Thymus (tissue), 11 donors: ENCODE measurements at regions not wholly inside any gene's neighbourhood (a gene's known extent, or its start where the extent isn't known, plus 50 kb on each side); places are given as distances from the start of the nearest gene placed in this dataset.
A peak's percentile ranks its signal among the peaks of the same experiment; 100 is the strongest.

Experiments used
- DNase-seq, 9 donors: peaks; one replicate each; pipeline ENCODE4 v3.0.0-alpha.2; 2013; ENCODE audit warnings: low spot score in 9 of 9, low read depth in 6 of 9, missing footprints in 1 of 9
- H3K27ac ChIP-seq, 2 donors: one replicate each; pipeline ENCODE4 v1.5.1; 2013; ENCODE audit warnings: control low read depth in 1 of 2, low read depth in 1 of 2, low read length in 1 of 2, mild to moderate bottlenecking in 1 of 2, moderate library complexity in 1 of 2
- H3K27me3 ChIP-seq, 2 donors: one replicate each; pipeline ENCODE4 v1.5.1; 2013; ENCODE audit warnings: low read length in 1 of 2; ENCODE audit not compliant: control insufficient read depth in 2 of 2, insufficient read depth in 1 of 2
- H3K36me3 ChIP-seq, 2 donors: one replicate each; pipeline ENCODE4 v1.5.1; 2013; ENCODE audit warnings: low read length in 1 of 2, mild to moderate bottlenecking in 1 of 2, moderate library complexity in 1 of 2; ENCODE audit not compliant: control insufficient read depth in 2 of 2, insufficient read depth in 2 of 2
- H3K4me1 ChIP-seq, 2 donors: one replicate each; pipeline ENCODE4 v1.5.1; 2013; ENCODE audit warnings: low read length in 2 of 2; ENCODE audit not compliant: control insufficient read depth in 2 of 2, insufficient read depth in 2 of 2
- H3K4me3 ChIP-seq, 2 donors: one replicate each; pipeline ENCODE4 v1.5.1; 2013; ENCODE audit warnings: low read length in 2 of 2, control low read depth in 1 of 2, mild to moderate bottlenecking in 1 of 2
- H3K9me3 ChIP-seq, 2 donors: one replicate each; pipeline ENCODE4 v1.5.1; 2013; ENCODE audit warnings: low read length in 1 of 2, mild to moderate bottlenecking in 1 of 2; ENCODE audit not compliant: control insufficient read depth in 2 of 2, insufficient read depth in 1 of 2
- WGBS: extraction: QIAGEN DNeasy Blood & Tissue Kit; methylation state at CpG from one replicate; pipeline ENCODE4 v1.1.7; 2013; 5-methylcytosine and 5-hydroxymethylcytosine counted together
- donor health status: healthy.

DNA sequence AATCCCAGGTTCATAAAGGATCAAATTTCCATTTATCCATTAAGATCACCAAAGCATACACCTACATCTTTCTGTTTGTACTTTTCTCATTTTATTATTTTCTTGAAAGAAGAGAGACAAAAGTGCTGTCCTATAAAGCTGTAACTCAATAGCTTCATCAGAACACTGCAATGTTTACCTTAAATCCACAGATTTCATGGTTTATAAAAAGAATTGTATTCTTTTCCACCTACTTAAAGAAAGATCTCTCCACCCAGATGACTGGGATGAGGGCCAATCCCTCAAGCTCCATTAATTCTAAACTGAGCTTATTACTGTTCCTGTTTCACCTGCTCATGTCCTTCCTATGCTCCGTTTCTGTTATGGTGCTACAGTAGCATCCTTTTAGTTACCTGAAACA, 470.6 kb downstream of the BCAT1 start:
- H3K9me3 ChIP-seq = no peaks in the 10 kb centered on the region
- H3K36me3 ChIP-seq = no peaks in the 10 kb centered on the region
- no peak for DNase-seq
- H3K4me1 ChIP-seq = no peaks in the 10 kb centered on the region
- no peaks in the 10 kb centered on the region for H3K27me3 ChIP-seq
- WGBS = 94% methylated on average over 1 of the region's 1 CpG
- no peak overlapping the region for H3K4me3 ChIP-seq
- H3K27ac ChIP-seq = no peak overlapping the region

DNA sequence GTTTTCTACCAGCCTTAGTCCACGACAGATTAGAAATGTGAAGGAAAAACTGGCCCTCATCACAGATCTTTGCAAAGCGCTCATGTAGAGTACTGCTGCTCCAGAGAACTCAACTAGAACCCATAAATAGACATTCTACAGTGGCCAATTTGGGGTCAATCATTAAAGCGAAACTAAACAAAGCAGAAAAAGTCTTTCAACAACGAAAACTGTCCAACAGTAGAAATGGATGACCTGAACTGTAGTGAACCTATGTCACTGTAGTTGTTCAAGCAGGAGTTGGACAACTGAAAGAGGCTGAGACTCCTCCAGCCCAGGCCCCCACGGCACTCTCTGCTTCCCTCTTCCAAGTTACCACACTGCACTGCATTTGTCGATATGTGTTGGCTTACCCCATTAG, 472.6 kb downstream of the BCAT1 start:
- DNase-seq = no peak
- H3K4me1 ChIP-seq = no peaks in the 10 kb centered on the region
- H3K9me3 ChIP-seq = no peaks in the 10 kb centered on the region
- no peaks in the 10 kb centered on the region for H3K27me3 ChIP-seq
- 98% methylated on average over 6 of the region's 6 CpGs for WGBS
- no peaks in the 10 kb centered on the region for H3K36me3 ChIP-seq
- H3K27ac ChIP-seq = no peak overlapping the region
- no peak overlapping the region for H3K4me3 ChIP-seq

DNA sequence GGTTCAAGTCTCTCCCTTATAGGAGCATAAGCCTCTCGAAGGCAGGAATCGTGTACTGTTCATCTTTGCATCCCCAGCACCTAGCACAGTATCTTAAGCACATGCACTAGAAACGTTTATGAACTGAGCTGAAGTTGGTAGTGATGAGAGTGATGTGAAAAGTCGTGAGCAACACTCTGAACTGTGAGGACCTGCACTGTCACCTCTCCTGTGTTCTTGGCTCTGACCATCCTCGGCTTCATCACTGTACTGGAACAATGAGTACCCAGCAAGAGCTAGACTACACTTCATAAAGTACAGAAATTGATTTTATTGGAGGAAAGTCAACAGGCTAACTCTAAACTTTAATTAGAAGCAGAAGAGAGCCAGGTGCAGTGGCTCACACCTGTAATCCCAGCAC, 473.6 kb downstream of the BCAT1 start:
- Histone ChIP-seq H3K36me3 (no peaks in the 10 kb centered on the region), H3K27ac (no peak overlapping the region), H3K9me3 (no peaks in the 10 kb centered on the region), H3K27me3 (no peaks in the 10 kb centered on the region), H3K4me3 (no peak overlapping the region), H3K4me1 (no peaks in the 10 kb centered on the region)
- no peak for DNase-seq
- 96% methylated on average over 5 of the region's 5 CpGs for WGBS

DNA sequence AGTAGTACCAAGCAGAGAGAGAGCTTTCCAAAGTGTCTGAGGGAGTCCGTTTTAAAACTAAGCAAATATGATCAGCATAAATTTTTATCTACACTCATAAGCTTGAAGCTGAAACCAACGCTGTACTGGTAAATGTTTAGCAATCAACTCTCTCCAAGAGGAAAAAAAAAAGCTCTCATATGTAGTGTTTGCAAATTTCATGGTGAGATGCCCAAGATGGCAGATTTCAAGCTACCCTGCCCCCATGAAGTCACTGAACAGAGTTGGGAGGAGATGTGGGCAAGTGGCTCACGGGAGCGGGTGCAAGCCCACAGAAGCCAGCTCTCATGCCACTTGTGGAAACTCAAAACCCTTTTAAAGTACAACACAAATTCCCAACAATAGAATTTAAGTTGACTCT, 475.8 kb downstream of the BCAT1 start:
- WGBS = 97% methylated on average over 4 of the region's 4 CpGs
- Histone ChIP-seq H3K9me3 (no peaks in the 10 kb centered on the region), H3K27ac (no peak overlapping the region), H3K4me1 (no peaks in the 10 kb centered on the region), H3K27me3 (no peaks in the 10 kb centered on the region), H3K36me3 (no peaks in the 10 kb centered on the region), H3K4me3 (no peak overlapping the region)
- DNase-seq = no peak

DNA sequence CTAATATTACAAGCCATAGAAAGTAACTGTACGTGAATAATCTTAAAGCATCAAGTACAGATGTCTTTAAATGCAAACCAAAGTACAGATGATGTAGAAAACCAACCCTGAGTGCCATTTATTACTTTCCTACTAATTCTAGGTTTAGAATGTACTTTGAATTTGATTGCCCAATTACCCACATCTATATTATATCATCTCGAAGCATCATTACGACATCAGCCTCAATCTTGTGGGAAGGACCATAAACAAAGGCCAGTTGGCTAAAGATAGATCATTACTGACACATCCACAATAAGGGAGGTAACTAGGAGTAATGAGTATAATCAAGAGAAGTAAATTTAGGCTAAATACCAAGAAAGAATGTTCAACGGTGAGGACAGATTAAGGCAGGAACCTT, 478.9 kb downstream of the BCAT1 start:
- Histone ChIP-seq H3K36me3 (no peaks in the 10 kb centered on the region), H3K27ac (no peak overlapping the region), H3K4me3 (no peak overlapping the region), H3K9me3 (no peaks in the 10 kb centered on the region), H3K27me3 (no peaks in the 10 kb centered on the region), H3K4me1 (no peaks in the 10 kb centered on the region)
- WGBS = 96% methylated on average over 4 of the region's 4 CpGs
- no peak for DNase-seq

DNA sequence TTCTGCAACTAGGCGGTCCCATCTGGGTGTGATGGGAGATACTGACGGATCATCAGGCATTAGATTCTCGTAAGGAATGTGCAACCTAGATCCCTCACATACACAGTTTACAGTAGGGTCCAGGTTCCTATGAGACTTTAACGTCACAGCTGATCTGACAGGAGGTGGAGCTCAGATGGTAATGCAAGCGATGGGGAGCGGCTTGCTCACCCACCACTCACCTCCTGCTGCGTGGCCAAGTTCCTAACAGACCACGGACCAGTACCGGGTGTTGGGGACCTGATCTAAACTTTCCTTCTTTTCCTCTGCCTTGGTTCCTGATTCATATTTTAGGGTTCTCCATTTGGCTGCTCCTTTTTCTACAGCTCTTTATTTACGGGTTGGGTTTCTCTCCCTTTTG, 479.8 kb downstream of the BCAT1 start:
- DNase-seq = no peak
- H3K9me3 ChIP-seq = no peaks in the 10 kb centered on the region
- no peaks in the 10 kb centered on the region for H3K27me3 ChIP-seq
- no peak overlapping the region for H3K27ac ChIP-seq
- H3K36me3 ChIP-seq = no peaks in the 10 kb centered on the region
- 88% methylated on average over 10 of the region's 10 CpGs for WGBS
- no peaks in the 10 kb centered on the region for H3K4me1 ChIP-seq
- no peak overlapping the region for H3K4me3 ChIP-seq

DNA sequence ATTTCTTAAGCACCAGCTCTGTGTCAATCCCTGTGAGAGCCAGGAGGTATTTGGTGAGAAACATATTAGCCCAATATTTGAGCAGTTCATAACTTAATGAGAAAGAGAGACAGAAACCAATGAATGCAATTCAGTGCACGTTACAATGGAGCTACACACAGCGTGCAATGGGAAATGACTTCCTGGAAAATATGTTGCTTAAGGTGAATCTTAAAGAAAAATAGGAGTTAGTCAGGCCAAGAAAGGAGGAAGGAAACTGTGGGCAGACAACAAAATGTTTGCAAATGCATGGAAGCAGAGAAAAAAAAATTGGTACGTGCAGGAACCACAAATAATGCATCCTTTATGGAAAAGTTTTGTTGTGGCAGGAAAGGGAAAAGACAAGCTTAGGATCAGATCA, 481.7 kb downstream of the BCAT1 start:
- no peaks in the 10 kb centered on the region for H3K27me3 ChIP-seq
- WGBS = 43% methylated on average over 3 of the region's 3 CpGs
- H3K4me1 ChIP-seq = peaks cover 0 to 4% of the 10 kb centered on the region in 2 donors
- no peak overlapping the region for H3K27ac ChIP-seq
- H3K9me3 ChIP-seq = no peaks in the 10 kb centered on the region
- no peak overlapping the region for H3K4me3 ChIP-seq
- no peak for DNase-seq
- no peaks in the 10 kb centered on the region for H3K36me3 ChIP-seq

DNA sequence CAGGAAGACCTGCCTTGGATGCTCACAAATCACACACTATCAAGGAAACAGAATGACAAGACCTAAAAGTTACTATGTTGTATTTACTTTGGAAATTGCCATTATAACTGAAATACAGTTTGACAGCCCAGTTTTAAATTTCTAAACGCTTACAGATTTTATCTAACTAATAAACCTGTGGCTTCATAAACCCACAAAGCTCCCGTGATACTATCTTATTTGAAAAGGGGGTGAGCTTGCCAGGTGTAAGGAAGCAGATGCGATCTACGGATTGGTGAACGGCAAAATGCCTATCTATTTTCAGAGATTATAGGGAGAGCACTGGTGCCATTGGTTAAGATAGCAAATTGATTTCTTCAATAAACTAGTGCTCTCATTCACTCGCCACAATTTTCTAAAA, 485.5 kb downstream of the BCAT1 start:
- Histone ChIP-seq H3K27me3 (no peaks in the 10 kb centered on the region), H3K4me1 (peaks cover 0 to 4% of the 10 kb centered on the region in 2 donors), H3K27ac (peak overlapping the region in 1 of 2 donors; percentile 14), H3K4me3 (no peak overlapping the region), H3K36me3 (no peaks in the 10 kb centered on the region), H3K9me3 (no peaks in the 10 kb centered on the region)
- peak in 5 of 9 donors; percentile 16 to 56 (median 19) for DNase-seq
- WGBS = 5% methylated on average over 6 of the region's 6 CpGs

DNA sequence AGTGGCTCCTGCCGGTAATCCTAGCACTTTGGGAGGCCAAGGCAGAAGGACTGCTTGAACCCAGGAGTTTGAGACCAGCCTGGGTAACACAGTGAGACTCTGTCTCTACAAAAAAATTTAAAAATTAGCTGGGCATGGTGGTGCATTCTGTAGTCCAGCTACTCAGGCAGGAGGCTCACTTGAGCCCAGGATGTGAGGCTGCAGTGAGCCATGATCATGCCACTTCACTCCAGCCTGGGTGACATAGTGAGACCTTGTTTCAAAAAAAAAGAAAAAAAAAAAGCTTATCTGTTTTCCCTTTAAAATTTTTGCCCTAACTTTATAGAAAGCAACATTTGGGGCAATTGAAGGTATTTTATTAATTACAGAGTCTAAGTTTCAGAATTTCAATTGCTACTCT, 486.0 kb downstream of the BCAT1 start:
- no peaks in the 10 kb centered on the region for H3K36me3 ChIP-seq
- H3K4me1 ChIP-seq = peaks cover 0 to 4% of the 10 kb centered on the region in 2 donors
- H3K4me3 ChIP-seq = no peak overlapping the region
- peak overlapping the region in 1 of 2 donors; percentile 14 for H3K27ac ChIP-seq
- no peaks in the 10 kb centered on the region for H3K27me3 ChIP-seq
- no peak for DNase-seq
- no peaks in the 10 kb centered on the region for H3K9me3 ChIP-seq
- 93% methylated on average over 1 of the region's 1 CpG for whole genome bisulfite sequencing

DNA sequence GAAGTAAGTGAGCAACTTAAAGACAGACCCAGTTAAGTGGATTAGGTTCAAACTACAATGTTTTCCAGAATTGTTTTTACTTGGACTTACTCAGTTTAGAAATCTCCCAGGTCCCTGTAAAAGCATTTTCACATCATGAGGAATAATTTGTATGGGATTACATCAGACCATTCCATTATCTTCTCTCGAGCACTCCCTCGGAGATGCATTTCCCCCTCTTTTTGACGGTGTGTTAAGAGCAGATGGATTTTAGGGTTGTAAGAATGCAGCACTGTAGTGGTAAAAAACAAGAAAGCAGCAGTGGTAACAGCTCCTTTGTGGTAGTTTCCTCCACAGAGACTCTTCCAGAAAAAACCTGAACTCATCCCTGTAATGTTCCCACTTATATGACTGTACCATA, 488.4 kb downstream of the BCAT1 start:
- Histone ChIP-seq H3K4me1 (peaks cover 0 to 4% of the 10 kb centered on the region in 2 donors), H3K36me3 (no peaks in the 10 kb centered on the region), H3K27ac (no peak overlapping the region), H3K9me3 (no peaks in the 10 kb centered on the region), H3K4me3 (no peak overlapping the region), H3K27me3 (no peaks in the 10 kb centered on the region)
- DNase-seq = no peak
- 93% methylated on average over 3 of the region's 3 CpGs for WGBS
